Stimulated activated naive CD4-positive, alpha-beta T cell treated with Interleukin-2 at 50 U/mL for 16 hours (primary cell): ENCODE measurements at regions not wholly inside any gene's neighbourhood (a gene's known extent, or its start where the extent isn't known, plus 50 kb on each side); places are given as distances from the start of the nearest gene placed in this dataset.

ENCODE experiments used
- DNase-seq: peaks from one replicate; lab custom pipeline; 2025; lab: John Stamatoyannopoulos, UW

DNA sequence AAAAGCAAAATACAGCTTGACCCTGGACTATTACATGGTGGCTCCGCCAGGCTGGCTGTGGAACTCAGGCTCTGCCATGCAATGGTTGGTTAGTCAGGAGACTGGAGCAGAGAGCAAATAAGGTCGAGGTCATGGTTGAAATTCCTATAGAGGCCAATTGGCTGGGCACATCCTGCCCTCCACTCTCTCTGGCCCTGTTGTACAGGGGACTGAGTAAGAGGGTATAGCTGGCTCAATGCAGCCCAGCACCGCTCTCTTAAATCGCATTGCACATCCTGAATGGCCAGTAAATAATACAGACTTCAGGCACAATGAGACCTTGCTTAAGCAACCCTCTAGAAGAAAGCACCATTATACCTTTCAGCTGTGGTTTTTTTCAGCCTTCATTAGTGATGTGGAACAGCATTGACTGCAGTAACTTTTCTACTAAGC, 59.3 kb upstream of the PPP2R5A start:
- no peak for DNase-seq

GRCh38 chr1:212226467-212226866, 58.7 kb upstream of the PPP2R5A start:
- DNase-seq = no peak

DNA sequence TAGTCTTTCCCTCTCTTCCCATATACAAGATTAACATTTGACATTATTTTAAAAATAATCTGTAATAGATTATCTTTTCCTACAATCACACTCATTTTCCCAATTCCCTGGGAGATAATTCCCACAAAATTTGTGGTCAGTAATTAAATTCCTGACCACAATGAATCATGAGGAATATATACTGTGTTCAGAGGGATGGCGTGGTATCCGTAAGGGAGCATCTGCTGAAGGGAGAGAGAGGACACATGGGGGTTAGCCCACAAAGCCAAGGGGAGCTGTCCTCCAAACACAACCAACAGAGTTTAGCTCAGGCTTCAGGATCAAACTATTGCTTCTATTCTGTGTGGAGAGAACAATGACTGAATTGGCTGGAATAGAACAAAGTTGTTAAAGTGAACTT, 57.1 kb upstream of the PPP2R5A start:
- DNase-seq = no peak

DNA sequence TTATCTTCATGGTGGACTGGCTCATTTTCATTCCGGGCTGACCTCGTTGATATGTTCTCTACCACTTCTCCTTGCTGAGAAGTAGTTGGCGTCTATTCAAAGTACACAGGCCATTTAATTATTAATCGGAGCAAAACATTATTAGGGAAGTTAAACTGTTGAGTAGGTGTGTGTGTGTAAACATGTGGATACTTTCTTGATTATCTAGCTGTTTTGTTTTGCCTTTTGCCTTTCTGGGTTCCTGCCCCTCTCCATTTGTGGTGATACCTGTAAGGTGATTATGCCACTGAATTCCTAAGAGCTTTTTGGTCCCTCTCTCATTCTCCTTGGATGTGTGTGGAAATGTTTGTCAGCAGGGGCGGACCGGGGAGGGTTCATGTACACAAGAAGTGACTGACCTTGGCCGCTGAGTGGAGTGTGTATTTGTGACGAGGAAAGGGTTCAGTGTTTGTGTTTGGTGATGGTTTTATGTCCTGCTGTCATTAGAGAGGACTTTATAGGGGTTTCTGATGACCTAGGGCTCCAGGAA, 56.6 kb upstream of the PPP2R5A start:
- no peak for DNase-seq

GRCh38 chr1:212229654-212230053, 55.6 kb upstream of the PPP2R5A start:
- no peak for DNase-seq

DNA sequence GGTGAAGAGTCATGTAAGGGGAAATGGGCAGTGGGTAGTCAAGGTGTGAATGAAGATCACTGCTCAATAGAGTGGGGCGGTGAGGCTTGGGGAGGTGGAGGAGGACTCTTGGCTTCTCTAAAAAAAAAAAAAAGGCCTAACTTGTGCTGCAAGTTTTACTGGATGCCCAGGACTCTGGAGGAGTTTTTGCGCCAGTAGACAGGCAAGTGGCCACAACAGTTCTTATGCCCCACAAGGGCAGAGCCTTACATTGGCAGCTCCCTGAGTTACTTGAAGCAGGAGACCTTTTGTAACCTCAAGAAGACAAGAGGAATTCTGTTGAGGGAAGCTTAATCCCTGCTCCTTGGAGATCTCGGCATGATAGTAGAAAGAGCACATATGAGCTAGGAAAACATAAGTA, 54.9 kb upstream of the PPP2R5A start:
- no peak for DNase-seq

DNA sequence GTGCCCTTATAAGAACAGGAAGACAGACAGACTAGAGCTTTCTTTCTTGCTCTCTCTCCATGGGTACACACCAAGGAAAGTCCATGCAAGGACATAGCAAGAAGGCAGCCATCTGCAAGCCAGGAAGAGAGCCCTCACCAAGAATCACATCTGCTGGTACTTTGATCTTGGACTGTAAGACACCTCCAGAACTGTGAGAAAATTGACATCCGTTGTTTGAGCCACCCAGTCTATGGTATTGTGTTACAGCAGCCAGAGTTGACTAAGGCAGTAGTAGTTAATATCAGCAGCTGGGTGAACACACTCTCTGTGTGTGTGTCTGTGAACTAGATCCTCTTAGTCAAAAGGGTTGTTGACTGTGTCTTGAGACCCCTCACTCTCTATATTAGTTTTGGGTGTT, 53.8 kb upstream of the PPP2R5A start:
- no peak for DNase-seq

DNA sequence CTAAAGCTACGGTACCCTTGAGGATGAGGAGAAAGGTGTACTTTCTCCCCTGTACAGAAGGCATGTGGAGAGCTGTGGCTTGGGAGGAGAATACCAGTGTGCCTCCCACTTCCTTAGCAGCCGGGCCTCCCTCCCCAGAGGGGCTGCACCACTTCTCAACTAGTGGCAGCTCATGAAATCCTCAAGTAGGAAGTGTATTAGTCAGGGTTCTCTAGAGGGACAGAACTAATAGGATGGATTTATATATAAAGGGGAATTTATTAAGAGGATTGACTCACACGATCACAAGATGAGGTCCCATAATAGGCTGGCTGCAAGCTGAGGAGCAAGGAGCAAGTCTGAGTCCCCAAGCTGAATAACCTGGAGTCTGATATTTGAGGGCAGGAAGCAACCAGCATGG, 53.1 kb upstream of the PPP2R5A start:
- no peak for DNase-seq

DNA sequence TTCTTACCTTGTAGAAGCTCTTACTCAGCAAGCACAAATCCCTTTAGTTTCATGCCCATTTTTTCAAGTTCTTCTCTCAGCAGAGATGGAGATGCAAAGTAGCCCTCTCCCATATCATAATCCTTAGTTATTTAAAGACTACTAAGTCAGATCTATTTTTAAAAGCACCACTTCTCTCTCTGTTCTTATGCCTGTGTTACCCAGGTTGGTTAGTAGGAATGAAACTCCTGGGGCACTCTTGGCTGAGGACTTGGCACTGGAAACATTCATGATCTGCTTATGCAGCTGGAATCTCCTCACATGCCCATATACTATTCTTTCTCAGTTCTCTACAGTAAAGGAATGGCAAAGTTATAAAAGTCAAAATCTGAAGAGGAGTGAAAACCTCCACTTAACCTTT, 51.9 kb upstream of the PPP2R5A start:
- DNase-seq = no peak

DNA sequence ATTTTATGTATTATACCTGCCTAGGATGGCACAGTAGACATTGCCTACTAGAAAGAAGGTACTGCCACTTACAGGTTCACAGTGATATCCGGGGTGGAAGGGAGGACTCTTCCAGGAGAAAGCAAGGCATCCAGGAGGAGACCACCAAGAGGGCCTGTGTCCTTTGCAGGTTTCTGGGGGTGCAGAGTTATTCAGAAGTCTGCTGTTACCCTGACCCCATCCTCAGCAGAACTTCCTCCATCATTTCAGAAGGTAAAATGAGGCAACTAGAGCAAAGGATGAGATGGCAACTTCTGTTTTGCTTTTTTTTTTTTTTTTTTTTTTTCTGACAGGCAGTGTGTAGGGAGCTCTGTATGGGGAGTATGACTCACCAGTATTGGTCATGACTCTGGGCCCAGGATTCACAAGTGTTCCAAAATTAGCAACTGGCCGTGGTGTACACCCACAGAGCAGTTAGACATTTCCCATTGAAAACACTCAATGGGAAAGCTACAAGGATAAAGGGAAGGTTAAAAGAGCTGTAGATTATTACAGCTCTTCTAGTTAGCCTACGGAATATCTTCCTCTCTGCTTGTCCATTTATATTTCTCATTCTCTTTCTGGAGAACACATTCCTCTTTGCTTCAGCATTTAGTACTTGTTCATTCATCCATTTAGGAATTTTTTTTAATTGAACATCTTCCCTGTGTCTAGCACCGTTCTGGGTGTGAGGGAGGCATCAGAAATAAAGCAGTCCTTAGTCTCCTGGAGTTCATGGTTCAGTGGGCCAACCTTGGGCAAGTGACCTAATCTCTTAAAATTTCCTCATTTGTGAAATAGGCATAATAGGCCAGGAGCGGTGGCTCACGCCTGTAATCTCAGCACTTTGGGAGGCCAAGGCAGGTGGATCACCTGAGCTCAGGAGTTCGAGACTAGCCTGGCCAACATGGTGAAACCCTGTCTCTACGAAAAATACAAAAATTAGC, 50.5 kb upstream of the PPP2R5A start:
- DNase-seq = no peak
